Transverse colon (tissue), 4 donors: ENCODE measurements at regions not wholly inside any gene's neighbourhood (a gene's known extent, or its start where the extent isn't known, plus 50 kb on each side); places are given as distances from the start of the nearest gene placed in this dataset.

Source experiments
- DNase-seq: peaks from one replicate; pipeline ENCODE4 v3.0.0-alpha.2; 2019
- H3K27ac ChIP-seq, 4 donors: fragments of 200-600 bp; sonication (generic); 2 replicates each; pipeline ENCODE4 v1.5.1; 2016 to 2018; ENCODE audit warnings: inconsistent platforms in 4 of 4
- H3K27me3 ChIP-seq: fragments of 200-600 bp; sonication (generic); 2 replicates; pipeline ENCODE4 v1.5.1; 2017; ENCODE audit warnings: inconsistent platforms
- H3K36me3 ChIP-seq, 4 donors: fragments of 200-600 bp; sonication (generic); 2 replicates each; pipeline ENCODE4 v1.5.1; 2017 to 2019; ENCODE audit warnings: inconsistent platforms in 4 of 4
- H3K4me1 ChIP-seq, 4 donors: fragments of 200-600 bp; sonication (generic); 2 replicates each; pipeline ENCODE4 v1.5.1; 2017 to 2020; ENCODE audit warnings: inconsistent platforms in 4 of 4
- H3K4me3 ChIP-seq, 4 donors: fragments of 200-600 bp; sonication (generic); 1 replicate in 1 of 4; 2 replicates in 3 of 4; pipeline versions ENCODE4 v1.5.1 to v1.6.1; 2017 to 2019; ENCODE audit warnings: inconsistent platforms in 4 of 4
- H3K9me3 ChIP-seq, 2 donors: fragments of 200-600 bp; sonication (generic); 2 replicates each; pipeline ENCODE4 v1.5.1; 2017 to 2019; ENCODE audit warnings: inconsistent platforms in 2 of 2
- CTCF ChIP-seq, 5 experiments: fragments of 200-600 bp in 3 of 5; fragments of 450-650 bp in 2 of 5; sonication (generic) in 3 of 5; IDR thresholded peaks; 1 replicate in 2 of 5; 2 replicates in 3 of 5; pipeline ENCODE4 v1.5.1; 2016 to 2017; ENCODE audit warnings: antibody characterized with exemption in 5 of 5, inconsistent platforms in 3 of 5, mild to moderate bottlenecking in 2 of 5, moderate library complexity in 1 of 5
- EP300 ChIP-seq: sonication (generic); formaldehyde crosslinking; IDR thresholded peaks from one replicate; pipeline ENCODE4 v1.6.1; 2017; ENCODE audit warnings: antibody characterized with exemption, low read depth
- POLR2A ChIP-seq: fragments of 450-650 bp; IDR thresholded peaks from one replicate; pipeline ENCODE4 v1.6.1; 2016; ENCODE audit warnings: antibody characterized with exemption, mild to moderate bottlenecking, moderate library complexity
- POLR2AphosphoS5 ChIP-seq, 3 donors: sonication (generic); formaldehyde crosslinking; IDR thresholded peaks; one replicate each; pipeline ENCODE4 v1.6.1; 2016; ENCODE audit warnings: antibody characterized with exemption in 3 of 3
- WGBS, 2 donors: methylation state at CpG; one replicate each; pipeline ENCODE4 v1.1.5; 2018; ENCODE audit warnings: low coverage in 1 of 2; 5-methylcytosine and 5-hydroxymethylcytosine counted together
- in situ Hi-C, 4 donors: fragments of 200-750 bp; cut with MboI; loops; one replicate each; pipeline versions ENCODE4 v1.15.0 to v1.15.1; 2017; ENCODE audit warnings: low sequenced_read_pairs in 3 of 4, low pct_ligation_motif_present in 1 of 4, low pct_unique_long_range_greater_than_20kb in 1 of 4
- intact Hi-C: fragments of 100-400 bp; cut with DNase I; formaldehyde crosslinking; loops from one replicate; pipeline ENCODE4 v1.15.1; 2023; ENCODE audit warnings: low total_unique reads

- no peak for DNase-seq
- intact Hi-C loops, result no loop called here
- in situ Hi-C loops, result no loop called here
- Histone ChIP-seq H3K27ac (no peak overlapping the region), H3K4me1 (no peaks in the 10 kb centered on the region), H3K9me3 (no peaks in the 10 kb centered on the region), H3K36me3 (no peaks in the 10 kb centered on the region), H3K27me3 (no peaks in the 10 kb centered on the region), H3K4me3 (no peak overlapping the region)
- TF ChIP-seq CTCF (IDR thresholded peaks at IDR 0.05), result no peak
- no peak for TF ChIP-seq POLR2A
- TF ChIP-seq POLR2AphosphoS5 (IDR thresholded peaks at IDR 0.05), result no peak
- no peak for TF ChIP-seq EP300
- WGBS, 2 donors, result 78 to 80% methylated on average over 3 of the region's 3 CpGs
These were observed 194.4 kb upstream of the RPL34 start for GRCh38 chr4:108425988-108426387.

- no peak for DNase-seq
- Histone ChIP-seq H3K27me3 (no peaks in the 10 kb centered on the region), H3K4me3 (no peak overlapping the region), H3K36me3 (no peaks in the 10 kb centered on the region), H3K4me1 (no peaks in the 10 kb centered on the region), H3K9me3 (no peaks in the 10 kb centered on the region), H3K27ac (no peak overlapping the region)
- intact Hi-C loops, result no loop called here
- in situ Hi-C loops, result no loop called here
- WGBS, 2 donors, result 62% methylated on average over 1 of the region's 1 CpG; no CpG with 5 or more reads in 1 of the 2 donors
- no peak for TF ChIP-seq CTCF (IDR thresholded peaks at IDR 0.05)
- no peak for TF ChIP-seq EP300
- no peak for TF ChIP-seq POLR2A
- TF ChIP-seq POLR2AphosphoS5 (IDR thresholded peaks at IDR 0.05), result no peak
These were observed 202.5 kb upstream of the RPL34 start for GRCh38 chr4:108417923-108418322.

- Histone ChIP-seq H3K4me1 (no peaks in the 10 kb centered on the region), H3K4me3 (no peak overlapping the region), H3K27ac (no peak overlapping the region), H3K27me3 (no peaks in the 10 kb centered on the region), H3K9me3 (no peaks in the 10 kb centered on the region), H3K36me3 (no peaks in the 10 kb centered on the region)
- intact Hi-C loops (no loop called here), in situ Hi-C loops (no loop called here)
- TF ChIP-seq POLR2AphosphoS5 (IDR thresholded peaks at IDR 0.05) (no peak), CTCF (IDR thresholded peaks at IDR 0.05) (no peak), EP300 (no peak), POLR2A (no peak)
- DNase-seq, result no peak
- 91 to 100% methylated on average over 1 to 3 of the region's 3 CpGs for WGBS, 2 donors
These were observed 203.5 kb upstream of the RPL34 start for GRCh38 chr4:108416831-108417230.

- Histone ChIP-seq H3K27me3 (no peaks in the 10 kb centered on the region), H3K4me1 (no peaks in the 10 kb centered on the region), H3K4me3 (no peak overlapping the region), H3K9me3 (no peaks in the 10 kb centered on the region), H3K36me3 (no peaks in the 10 kb centered on the region), H3K27ac (no peak overlapping the region)
- WGBS, 2 donors, result 100% methylated on average over 1 to 7 of the region's 7 CpGs
- TF ChIP-seq POLR2AphosphoS5 (IDR thresholded peaks at IDR 0.05) (no peak), EP300 (no peak), POLR2A (no peak), CTCF (IDR thresholded peaks at IDR 0.05) (no peak)
- DNase-seq, result no peak
- intact Hi-C loops (no loop called here), in situ Hi-C loops (no loop called here)
These were observed 205.0 kb upstream of the RPL34 start for GRCh38 chr4:108415389-108415788.
